Astrocyte of the spinal cord (primary cell): ENCODE measurements at regions not wholly inside any gene's neighbourhood (a gene's known extent, or its start where the extent isn't known, plus 50 kb on each side); places are given as distances from the start of the nearest gene placed in this dataset.
A peak's percentile ranks its signal among the peaks of the same experiment; 100 is the strongest.
"Not testable (repeated sequence)": the region's sequence is repeated elsewhere in the genome, so short reads cannot be mapped to it uniquely, and the experiment has no call there.

Source experiments
- DNase-seq: peaks from one replicate; pipeline ENCODE4 v3.0.0; 2011; ENCODE audit warnings: low read depth, low spot score
- H3K4me3 ChIP-seq: 2 replicates; pipeline ENCODE4 v1.5.1; 2011; ENCODE audit warnings: low read depth, mild to moderate bottlenecking, low read length, moderate library complexity
- CTCF ChIP-seq: IDR thresholded peaks from 2 replicates; pipeline ENCODE4 v1.5.1; 2012; ENCODE audit warnings: low read depth, mild to moderate bottlenecking, low read length, inconsistent platforms
- in situ Hi-C: cut with HindIII; loops from 2 replicates; pipeline ENCODE4 v1.10.0; 2017; ENCODE audit warnings: low sequenced_read_pairs

GRCh38 chr2:88396209-88396608 is 56.3 kb downstream of the FOXI3 start:
- in situ Hi-C loops, result no loop called here
- no peak for DNase-seq
- no peak overlapping the region for H3K4me3 ChIP-seq
- TF ChIP-seq CTCF, result no peak

GRCh38 chr2:88377641-88377991 is 74.9 kb downstream of the FOXI3 start:
- in situ Hi-C loops, result no loop called here
- DNase-seq, result no peak
- no peak overlapping the region for H3K4me3 ChIP-seq
- TF ChIP-seq CTCF, result no peak

- H3K4me3 ChIP-seq, result no peak overlapping the region
- no peak for TF ChIP-seq CTCF
- no peak for DNase-seq
- in situ Hi-C loops, result no loop called here
These were observed 80.5 kb downstream of the FOXI3 start for GRCh38 chr2:88372042-88372441.

GRCh38 chr2:88365408-88365807 is 87.1 kb downstream of the FOXI3 start:
- DNase-seq, in situ Hi-C loops, H3K4me3 ChIP-seq: not testable (repeated sequence)

- no peak for DNase-seq
These were observed 97.0 kb downstream of the FOXI3 start for GRCh38 chr2:88355486-88355885.

GRCh38 chr2:88351249-88351601 is 101.3 kb downstream of the FOXI3 start:
- TF ChIP-seq CTCF, result no peak
- H3K4me3 ChIP-seq, result no peak overlapping the region
- DNase-seq, result no peak
- in situ Hi-C loops, result no loop called here

More at GRCh38 chr2:88355486-88355885, 97.0 kb downstream of the FOXI3 start:
- no peak overlapping the region for H3K4me3 ChIP-seq
- in situ Hi-C loops, result no loop called here
- no peak for TF ChIP-seq CTCF

- no peak for DNase-seq
- peak; percentile 55 for TF ChIP-seq CTCF
- in situ Hi-C loops, result no loop called here
- H3K4me3 ChIP-seq, result no peak overlapping the region
These were observed 101.9 kb downstream of the FOXI3 start for GRCh38 chr2:88350331-88351248.
